Gastroesophageal sphincter (tissue), 3 donors: ENCODE measurements at regions not wholly inside any gene's neighbourhood (a gene's known extent, or its start where the extent isn't known, plus 50 kb on each side); places are given as distances from the start of the nearest gene placed in this dataset.

Experiments
- CTCF ChIP-seq, 4 experiments: fragments of 200-600 bp in 2 of 4; fragments of 450-650 bp in 2 of 4; sonication (generic) in 1 of 4; IDR thresholded peaks; one replicate each; pipeline ENCODE4 v1.5.1; 2017 to 2019; ENCODE audit warnings: antibody characterized with exemption in 4 of 4, mild to moderate bottlenecking in 2 of 4, moderate library complexity in 2 of 4
- EP300 ChIP-seq: sonication (generic); formaldehyde crosslinking; IDR thresholded peaks from one replicate; pipeline ENCODE4 v1.6.1; 2017; ENCODE audit warnings: antibody characterized with exemption, mild to moderate bottlenecking
- POLR2A ChIP-seq, 2 donors: fragments of 450-650 bp; IDR thresholded peaks; one replicate each; pipeline ENCODE4 v1.6.1; 2017; ENCODE audit warnings: antibody characterized with exemption in 2 of 2, mild to moderate bottlenecking in 2 of 2, moderate library complexity in 1 of 2
- POLR2AphosphoS5 ChIP-seq: sonication (generic); formaldehyde crosslinking; IDR thresholded peaks from one replicate; pipeline ENCODE4 v1.6.1; 2017; ENCODE audit warnings: antibody characterized with exemption

GRCh38 chr14:95011445-95012006 is 145.8 kb downstream of the DICER1 start:
- TF ChIP-seq CTCF (IDR thresholded peaks at IDR 0.05) (no peak), POLR2A (IDR thresholded peaks at IDR 0.05) (no peak), POLR2AphosphoS5 (peak; percentile 48), EP300 (no peak)
